SU-DHL-6 (cell line): ENCODE measurements at regions not wholly inside any gene's neighbourhood (a gene's known extent, or its start where the extent isn't known, plus 50 kb on each side); places are given as distances from the start of the nearest gene placed in this dataset.
A peak's percentile ranks its signal among the peaks of the same experiment; 100 is the strongest.

Experiments used
- CTCF ChIP-seq: fragments of 200-600 bp; sonication (generic); IDR thresholded peaks from one replicate; pipeline ENCODE4 v1.5.1; 2017; ENCODE audit warnings: antibody characterized with exemption, mild to moderate bottlenecking, low read length, moderate library complexity; ENCODE audit not compliant: insufficient read depth, poor library complexity, severe bottlenecking
- EZH2phosphoT487 ChIP-seq: fragments of 200-600 bp; sonication (generic), shearing (Covaris generic); conservative IDR thresholded peaks from 2 replicates; pipeline ENCODE4 v1.6.1; 2018; ENCODE audit warnings: mild to moderate bottlenecking, antibody characterized with exemption, low read length, moderate library complexity, mixed read lengths

GRCh38 chr9:87324613-87325194, 173.0 kb upstream of the DAPK1 start:
- TF ChIP-seq CTCF (peak; percentile 44), EZH2phosphoT487 (no peak)
